ENCODE measurements at regions not wholly inside any gene's neighbourhood (a gene's known extent, or its start where the extent isn't known, plus 50 kb on each side); places are given as distances from the start of the nearest gene placed in this dataset.

DNA sequence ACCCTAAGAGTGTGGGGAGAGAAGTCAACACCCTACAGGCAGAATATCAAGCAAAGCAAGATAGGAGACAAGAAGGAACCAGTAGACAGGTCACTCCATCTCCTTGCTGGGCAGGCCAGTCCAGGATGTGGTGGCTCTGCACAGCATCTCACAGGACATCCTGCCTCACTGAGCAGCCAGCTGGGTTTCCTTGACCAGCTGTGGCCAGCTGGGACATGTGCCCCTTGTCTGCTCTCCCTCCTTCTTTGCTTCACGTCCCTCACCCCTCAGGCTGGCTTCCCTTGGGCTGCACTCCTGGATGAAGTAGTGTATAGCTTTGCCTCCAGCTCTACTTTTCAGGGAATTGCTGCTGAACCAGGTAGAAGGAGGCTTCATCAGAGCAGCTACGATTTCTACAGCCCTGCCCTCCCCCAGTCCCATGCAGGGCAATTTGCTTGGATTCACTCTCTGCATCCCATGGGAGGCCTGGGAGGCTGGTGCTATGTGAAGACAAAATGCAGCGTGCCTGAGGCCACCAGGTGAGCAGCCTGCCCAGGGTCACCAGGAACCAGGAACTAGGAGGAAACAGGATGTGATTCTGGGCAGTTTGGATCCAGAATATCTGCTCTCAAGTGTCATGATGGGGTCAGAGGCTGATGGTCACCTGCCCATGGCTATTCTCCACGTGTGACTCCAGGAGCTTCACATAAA lies 110.0 kb upstream of the PMEPA1 start:
- TF ChIP-seq CTCF (IDR thresholded peaks at IDR 0.05) (no peak), POLR2A (IDR thresholded peaks at IDR 0.05) (no peak)

All from esophagus squamous epithelium (tissue), 4 donors.